GM18868 (cell line): ENCODE measurements at regions not wholly inside any gene's neighbourhood (a gene's known extent, or its start where the extent isn't known, plus 50 kb on each side); places are given as distances from the start of the nearest gene placed in this dataset.

ENCODE experiments used
- ATAC-seq: cut with Tn5 transposase; IDR thresholded peaks from one replicate; pipeline ENCODE4 v1.9.1; 2021; ENCODE audit warnings: mild to moderate bottlenecking, moderate library complexity; ENCODE audit not compliant: unreplicated experiment

GRCh38 chr13:78239714-78240113 is 321.1 kb upstream of the EDNRB start:
- ATAC-seq = no peak

GRCh38 chr13:78238911-78239310 is 320.3 kb upstream of the EDNRB start:
- no peak for ATAC-seq

GRCh38 chr13:78228940-78229339 is 310.3 kb upstream of the EDNRB start:
- no peak for ATAC-seq

GRCh38 chr13:78228211-78228610 is 309.6 kb upstream of the EDNRB start:
- no peak for ATAC-seq

GRCh38 chr13:78227709-78228108 is 309.1 kb upstream of the EDNRB start:
- no peak for ATAC-seq

GRCh38 chr13:78215458-78216108 is 297.0 kb upstream of the EDNRB start:
- ATAC-seq = no peak

GRCh38 chr13:78201411-78201810 is 282.8 kb upstream of the EDNRB start:
- ATAC-seq = peak; percentile 85

- no peak for ATAC-seq
These were observed 280.2 kb upstream of the EDNRB start for GRCh38 chr13:78198821-78199220.

GRCh38 chr13:78198419-78198818 is 279.8 kb upstream of the EDNRB start:
- no peak for ATAC-seq

- ATAC-seq = no peak
These were observed 278.6 kb upstream of the EDNRB start for GRCh38 chr13:78197231-78197630.

GRCh38 chr13:78194904-78195639 is 276.4 kb upstream of the EDNRB start:
- no peak for ATAC-seq

- ATAC-seq = peak; percentile 69
These were observed 275.2 kb upstream of the EDNRB start for GRCh38 chr13:78193846-78194245.

GRCh38 chr13:78192716-78193115 is 274.1 kb upstream of the EDNRB start:
- ATAC-seq = no peak

- no peak for ATAC-seq
These were observed 271.7 kb upstream of the EDNRB start for GRCh38 chr13:78190296-78190695.

GRCh38 chr13:78187781-78188180 is 269.1 kb upstream of the EDNRB start:
- no peak for ATAC-seq

GRCh38 chr13:78185700-78186099 is 267.1 kb upstream of the EDNRB start:
- ATAC-seq = peak; percentile 69

GRCh38 chr13:78183732-78184131 is 265.1 kb upstream of the EDNRB start:
- ATAC-seq = no peak

GRCh38 chr13:78182813-78183212 is 264.2 kb upstream of the EDNRB start:
- ATAC-seq = no peak

- ATAC-seq = no peak
These were observed 258.7 kb upstream of the EDNRB start for GRCh38 chr13:78177306-78177705.

- ATAC-seq = no peak
These were observed 258.2 kb upstream of the EDNRB start for GRCh38 chr13:78176880-78177279.

GRCh38 chr13:78169386-78169785 is 250.8 kb upstream of the EDNRB start:
- no peak for ATAC-seq

- ATAC-seq = no peak
These were observed 250.3 kb upstream of the EDNRB start for GRCh38 chr13:78168981-78169380.

- ATAC-seq = no peak
These were observed 242.6 kb upstream of the EDNRB start for GRCh38 chr13:78161266-78161665.
